ENCODE measurements at regions not wholly inside any gene's neighbourhood (a gene's known extent, or its start where the extent isn't known, plus 50 kb on each side); places are given as distances from the start of the nearest gene placed in this dataset.

DNA sequence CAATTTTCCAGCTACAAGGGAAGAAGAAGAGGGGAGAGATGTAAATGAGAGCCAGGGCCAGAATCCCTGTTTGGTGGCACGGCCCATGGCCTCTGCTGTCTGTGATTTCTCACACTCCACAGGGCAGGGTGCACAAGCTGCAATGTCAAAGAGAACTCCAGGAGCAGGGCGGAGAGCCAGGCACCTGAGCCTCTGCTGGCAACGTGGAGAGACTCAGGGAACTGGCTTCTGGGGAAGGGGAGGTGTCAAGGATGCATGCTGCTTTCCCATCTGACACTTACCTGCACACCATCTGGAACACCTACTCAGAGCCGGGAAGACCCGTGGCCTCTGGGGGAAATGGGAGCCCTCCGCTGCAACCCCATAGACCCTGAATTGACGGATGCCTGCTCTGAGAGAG, 507.5 kb upstream of the NR2F2 start:
- DNase-seq = no peak

DNA sequence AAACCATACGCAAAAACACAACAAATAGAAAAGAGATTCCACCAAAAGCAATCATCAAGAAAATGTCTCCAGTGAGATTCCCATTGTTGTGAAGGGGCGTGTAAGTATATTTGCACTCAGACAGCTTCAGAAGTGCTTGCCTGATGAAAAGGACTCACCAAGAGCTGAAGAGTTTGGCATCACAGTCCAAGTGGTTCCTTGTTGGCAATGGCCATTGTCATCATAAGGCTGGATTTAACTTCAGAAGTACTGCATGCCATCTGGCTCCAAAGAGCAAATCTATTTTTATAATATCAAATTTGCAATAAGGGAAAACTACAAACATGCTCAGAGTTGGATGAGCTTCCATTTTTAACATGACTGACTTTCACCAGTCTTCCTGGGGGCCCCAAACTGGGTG, 505.3 kb upstream of the NR2F2 start:
- DNase-seq = no peak

DNA sequence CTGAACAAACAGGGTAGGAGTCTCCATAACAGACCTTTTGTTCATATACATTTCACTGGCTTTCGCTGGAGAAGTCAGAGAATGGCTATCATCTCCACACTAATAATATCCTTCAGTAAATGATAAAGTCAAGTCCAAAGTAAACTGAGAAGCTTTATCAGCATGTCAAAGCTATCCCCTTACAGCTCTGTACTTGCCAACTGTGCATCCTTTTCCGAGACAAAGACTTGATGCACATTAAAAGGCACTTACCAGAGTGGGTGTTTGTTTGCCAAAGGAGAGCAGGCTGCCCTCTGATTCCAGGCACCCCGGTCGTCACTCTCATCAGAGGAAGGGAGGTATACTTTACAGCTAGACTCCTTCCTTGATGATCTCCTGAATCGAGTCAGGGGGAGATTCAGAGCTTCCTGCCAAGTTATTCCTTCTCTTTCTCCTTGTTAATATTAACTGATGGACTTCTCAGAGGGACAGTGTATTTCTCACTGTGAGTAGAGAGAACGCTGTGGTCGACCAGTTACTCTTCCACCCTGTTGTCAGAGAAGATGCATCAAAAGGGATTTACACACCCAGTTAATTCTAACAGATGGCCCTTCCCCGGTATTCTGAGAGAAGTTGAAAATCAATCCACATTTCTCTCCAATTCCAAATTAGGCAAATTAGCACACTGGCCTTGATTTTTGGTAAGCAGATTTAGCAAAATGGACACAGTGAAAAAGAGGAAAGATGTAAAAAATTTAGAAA, 504.7 kb upstream of the NR2F2 start:
- no peak for DNase-seq

DNA sequence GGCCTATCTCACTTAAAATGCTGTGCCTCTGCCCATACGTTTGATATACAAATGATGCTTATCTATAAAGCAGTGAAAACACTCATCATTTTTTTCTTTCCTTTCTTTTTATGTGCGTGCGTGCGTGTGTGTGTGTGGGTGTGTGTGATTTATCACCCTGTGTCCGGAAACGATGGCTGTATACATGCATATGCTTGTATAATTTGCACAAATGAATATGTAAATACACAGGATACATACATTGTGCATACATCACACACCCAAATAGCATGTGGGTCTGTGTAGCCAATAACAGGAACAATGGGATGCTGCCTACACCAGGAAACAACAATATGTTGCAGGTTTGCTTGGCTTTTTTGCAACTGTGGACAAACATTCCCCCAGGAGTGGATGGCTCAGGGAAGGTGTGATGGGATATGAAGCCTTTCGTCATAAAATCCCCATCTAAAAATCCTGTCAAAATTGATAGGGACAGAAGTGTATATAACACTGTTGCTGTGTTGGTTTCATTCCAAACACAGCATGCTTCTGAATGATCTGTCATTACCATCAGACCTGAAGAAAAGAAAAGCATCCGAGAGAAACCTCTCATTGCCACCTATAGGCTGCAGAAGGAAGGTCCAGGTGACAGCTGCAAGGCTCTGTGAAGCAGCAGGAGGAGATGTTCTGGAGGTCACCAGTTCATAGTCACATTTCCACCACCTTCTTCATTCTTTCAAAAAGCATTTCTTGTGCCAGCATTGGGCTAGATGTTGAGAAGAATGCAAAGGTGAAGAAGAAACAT, 503.9 kb upstream of the NR2F2 start:
- DNase-seq = peak; percentile 42 to 66

DNA sequence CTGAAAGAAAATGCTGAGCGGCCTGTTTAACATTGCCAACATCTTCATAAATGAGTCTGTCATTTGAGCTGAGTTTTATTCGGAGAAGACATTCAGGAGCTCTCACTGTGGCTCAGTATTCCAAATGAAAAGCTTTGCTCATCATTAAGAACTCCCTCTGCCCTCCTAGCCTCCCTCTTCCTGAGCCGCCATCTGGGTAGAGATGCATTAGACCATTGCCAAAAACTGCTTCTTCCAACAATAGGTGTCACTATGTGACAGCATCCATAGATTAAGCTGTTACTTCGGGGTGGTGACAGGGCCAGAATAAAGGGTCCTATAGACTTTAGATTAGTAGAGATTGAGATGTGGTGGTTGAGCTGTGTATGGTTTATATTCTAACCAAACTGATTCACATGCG, 501.4 kb upstream of the NR2F2 start:
- DNase-seq = peak; percentile 34 to 54

DNA sequence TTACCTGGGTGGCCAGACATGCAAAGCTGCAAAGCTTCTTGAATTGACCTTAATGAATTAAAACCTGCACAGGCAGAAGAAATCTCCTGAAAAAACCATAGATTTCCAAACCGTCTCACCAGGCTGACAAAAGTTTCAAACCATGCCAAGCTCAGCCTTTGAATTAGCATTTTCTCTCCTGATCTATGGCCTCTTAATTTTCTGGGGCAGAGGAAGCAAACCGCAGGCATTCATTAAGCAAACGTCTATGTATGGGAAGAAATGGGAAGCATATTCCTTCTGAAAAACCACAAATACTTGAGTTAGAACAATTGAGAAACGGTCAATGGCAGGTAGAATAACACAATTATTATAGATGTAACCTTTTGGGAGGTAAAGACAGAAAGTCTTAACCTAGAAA, 500.2 kb upstream of the NR2F2 start:
- peak in 1 of 2 experiments; percentile 57 for DNase-seq

DNA sequence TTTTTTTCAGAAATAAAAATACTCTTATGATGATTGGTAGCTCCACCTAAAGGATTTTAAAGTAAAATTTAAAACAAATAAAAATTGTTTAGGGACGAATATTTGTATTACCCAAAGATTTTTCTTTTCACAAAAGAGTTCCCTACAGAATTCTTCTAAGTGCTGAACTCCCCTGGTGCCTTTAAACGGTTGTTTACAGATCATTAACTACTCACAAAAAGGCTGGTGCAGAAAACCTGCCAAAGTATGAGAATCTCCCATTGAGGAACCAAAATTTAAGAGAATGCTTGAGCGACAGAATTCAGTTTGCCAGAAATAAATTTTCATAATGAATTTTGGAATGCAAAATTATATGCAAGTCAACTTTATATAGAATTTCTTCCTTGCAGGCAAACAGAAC, 497.8 kb upstream of the NR2F2 start:
- DNase-seq = peak in 1 of 2 experiments; percentile 9

DNA sequence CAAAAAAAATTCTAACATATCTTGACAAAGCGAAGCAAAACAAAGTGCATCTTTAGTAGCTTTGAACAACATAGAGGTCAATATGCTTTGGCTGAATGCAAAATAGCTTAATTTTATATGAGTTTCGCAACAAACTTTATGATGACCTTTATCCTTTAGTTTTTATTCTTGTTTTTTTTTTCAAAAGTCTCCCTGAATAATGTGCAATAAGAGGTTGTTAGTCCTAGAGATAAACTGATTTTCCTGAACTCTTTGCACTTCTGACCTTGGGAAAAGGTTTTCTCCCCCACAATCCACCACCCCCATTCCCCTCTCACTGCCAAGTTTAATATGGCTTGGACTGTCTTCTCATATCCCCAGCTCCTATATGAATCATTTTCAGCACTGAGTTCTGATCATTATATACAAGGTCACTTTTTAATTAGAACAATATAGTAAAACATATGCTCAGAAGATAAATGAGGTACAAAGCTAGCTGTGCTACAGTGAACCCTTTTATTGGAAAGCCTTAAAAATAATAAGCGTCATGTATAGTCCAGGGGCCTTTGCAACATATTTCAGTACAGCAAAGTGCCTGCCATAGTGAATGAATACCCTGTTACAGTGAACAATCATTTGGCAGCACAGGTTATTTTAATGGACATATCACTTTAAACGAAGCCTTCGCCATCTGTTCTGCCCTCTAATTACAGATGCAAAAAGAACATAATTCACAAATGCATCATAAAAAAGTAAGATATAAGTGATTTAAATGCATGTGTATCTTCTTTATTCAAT, 496.3 kb upstream of the NR2F2 start:
- DNase-seq = no peak

DNA sequence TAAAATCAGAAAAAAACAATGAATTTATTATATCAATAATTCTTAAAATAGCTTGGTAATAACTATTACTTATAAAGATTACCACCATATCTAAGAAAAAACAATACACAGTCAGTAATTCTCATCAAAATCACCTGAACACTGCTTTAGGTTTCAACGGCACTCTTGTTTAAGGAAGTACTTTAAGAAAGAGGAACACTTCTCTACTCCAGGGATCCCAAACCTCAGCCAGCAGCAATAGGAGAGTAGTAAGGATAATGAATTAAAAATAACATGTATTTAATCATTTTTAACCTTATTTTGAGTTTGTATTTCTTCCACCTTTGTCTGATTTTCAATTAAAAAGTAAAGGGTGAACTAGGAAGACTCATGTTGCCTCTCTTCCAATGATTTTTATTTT, 494.0 kb upstream of the NR2F2 start:
- no peak for DNase-seq

DNA sequence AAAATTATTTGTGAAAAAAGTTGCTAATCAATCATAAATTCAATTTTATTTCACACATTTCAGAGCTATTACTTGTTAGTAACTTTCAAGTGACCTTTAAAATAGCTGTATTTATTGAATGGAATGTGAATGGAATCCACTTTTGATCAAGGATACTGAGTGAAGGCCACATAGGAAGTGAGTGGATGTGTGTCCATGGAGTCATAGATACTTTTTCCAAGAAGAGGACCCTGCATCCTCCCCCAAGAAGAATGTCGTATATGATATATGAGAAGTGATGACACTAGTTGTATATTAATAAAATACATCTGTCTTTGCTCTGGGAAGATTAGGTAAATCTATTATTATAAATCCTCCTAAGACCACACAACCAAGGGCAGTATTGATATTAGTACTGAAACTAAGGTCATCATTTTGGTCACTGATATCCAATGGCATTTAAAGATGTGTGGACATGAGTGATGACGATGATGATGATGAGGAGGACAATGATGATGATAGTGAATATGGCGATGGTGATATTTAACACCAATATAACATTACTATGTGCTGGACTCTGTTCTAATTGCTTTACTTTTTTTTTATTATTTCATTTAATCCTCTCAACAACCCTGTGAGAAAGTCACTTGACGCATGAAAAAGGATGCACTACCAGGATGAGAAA, 493.0 kb upstream of the NR2F2 start:
- no peak for DNase-seq

DNA sequence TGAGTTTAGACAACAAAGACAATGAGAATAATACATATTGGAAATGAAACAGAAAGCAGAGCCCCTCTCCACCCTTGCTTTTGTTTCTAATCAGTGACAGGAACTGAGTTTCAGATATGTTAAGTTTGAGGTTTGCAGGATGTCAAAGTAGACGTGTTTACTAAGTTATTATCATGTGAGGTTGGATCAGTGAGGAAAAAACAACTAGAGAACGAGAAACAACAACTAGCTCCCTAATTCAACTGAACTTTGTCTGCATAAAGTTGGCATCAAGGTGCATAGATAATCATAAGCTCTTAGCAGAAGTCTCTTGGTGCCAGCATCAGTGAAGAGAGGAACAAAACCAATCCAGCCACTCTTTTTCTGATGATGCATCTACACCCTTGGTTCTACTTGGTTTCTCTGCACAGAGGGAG, 491.1 kb upstream of the NR2F2 start:
- DNase-seq = no peak

DNA sequence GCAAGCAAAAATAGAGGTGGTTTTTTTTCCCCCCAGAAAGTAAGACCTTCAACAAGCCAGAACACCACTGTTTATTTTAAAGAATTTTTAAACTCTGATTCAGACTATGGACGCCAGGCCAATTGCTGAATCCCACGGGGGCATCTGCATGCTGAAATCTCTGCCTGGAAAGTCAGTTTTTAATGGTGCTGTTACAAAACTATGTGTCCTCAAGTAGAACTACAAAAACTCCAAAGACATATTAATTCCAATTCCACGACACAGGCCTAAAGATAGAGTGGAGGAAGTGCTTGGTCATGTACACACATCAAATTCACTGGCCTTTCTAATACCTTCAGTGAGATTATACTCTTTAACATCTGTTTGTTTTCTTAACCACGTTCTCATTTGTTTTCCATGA, 490.5 kb upstream of the NR2F2 start:
- DNase-seq = no peak

DNA sequence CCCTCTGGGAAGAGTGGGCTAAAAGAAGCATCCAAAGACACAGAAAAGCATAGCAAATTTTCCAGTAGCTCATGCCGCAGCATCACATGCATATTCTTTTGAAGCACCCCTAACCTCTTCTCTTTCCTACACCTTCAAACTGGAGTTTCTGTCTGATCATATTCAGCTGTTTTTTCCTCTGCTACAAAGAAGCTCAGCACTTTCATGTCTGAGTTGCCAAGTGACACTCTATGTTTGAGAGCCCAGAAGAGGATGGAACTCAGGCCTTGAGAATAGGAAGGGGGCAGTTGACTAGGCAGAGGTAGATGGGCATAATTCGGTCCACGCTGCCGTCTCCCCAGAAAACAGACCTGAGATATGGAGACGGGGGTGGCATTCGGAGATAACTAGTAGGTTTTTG, 489.6 kb upstream of the NR2F2 start:
- no peak for DNase-seq

DNA sequence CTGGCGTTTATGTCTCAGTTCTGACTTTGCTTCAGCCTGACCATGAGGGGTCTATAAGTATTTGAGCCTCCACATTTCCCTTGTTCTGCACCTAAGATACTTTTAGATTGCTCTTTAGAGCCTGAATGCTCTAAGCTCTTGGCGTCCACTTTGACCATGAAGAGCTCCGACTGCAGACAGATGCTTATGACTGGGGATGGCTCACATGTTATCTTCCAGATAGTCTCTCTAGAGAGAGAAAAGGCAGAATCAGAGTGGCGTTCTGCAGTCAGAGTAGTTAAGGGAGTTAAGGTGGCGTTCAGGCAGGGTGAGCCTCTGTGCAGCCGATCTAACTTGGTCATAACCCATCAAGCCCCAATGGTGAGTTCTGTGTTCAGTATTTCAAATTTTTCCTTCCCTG, 487.9 kb upstream of the NR2F2 start:
- DNase-seq = no peak

DNA sequence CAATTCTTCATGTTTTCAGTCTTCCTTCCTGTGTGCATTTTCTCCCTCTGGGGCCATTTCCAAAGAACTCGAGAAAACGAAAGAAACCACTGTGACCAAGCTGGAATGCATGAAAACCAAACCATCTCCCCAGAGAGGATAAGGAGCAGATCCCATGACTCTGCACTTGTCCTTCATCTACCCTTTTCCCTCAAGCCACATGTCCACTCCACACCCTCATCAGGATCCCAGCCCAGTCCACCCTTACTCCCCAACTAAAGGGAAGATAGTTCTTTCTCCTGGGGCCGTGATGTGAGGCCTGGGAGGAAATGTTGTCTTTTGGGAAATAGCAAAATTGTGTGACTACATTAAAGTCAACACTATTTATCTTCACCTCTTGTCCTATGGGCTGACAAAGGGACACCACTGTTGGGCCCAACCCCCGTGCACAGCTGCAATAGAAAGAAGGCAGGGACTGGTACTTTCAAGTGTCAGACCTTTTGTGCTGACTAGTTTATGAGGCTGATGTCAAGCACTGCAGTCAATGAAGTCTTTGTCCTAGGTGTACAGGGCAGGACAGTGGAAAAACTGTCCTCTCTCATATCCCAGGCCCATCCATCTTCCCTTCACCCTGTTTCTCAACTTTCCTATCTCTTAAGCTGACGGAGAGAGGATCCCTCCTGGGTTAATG, 487.1 kb upstream of the NR2F2 start:
- no peak for DNase-seq

DNA sequence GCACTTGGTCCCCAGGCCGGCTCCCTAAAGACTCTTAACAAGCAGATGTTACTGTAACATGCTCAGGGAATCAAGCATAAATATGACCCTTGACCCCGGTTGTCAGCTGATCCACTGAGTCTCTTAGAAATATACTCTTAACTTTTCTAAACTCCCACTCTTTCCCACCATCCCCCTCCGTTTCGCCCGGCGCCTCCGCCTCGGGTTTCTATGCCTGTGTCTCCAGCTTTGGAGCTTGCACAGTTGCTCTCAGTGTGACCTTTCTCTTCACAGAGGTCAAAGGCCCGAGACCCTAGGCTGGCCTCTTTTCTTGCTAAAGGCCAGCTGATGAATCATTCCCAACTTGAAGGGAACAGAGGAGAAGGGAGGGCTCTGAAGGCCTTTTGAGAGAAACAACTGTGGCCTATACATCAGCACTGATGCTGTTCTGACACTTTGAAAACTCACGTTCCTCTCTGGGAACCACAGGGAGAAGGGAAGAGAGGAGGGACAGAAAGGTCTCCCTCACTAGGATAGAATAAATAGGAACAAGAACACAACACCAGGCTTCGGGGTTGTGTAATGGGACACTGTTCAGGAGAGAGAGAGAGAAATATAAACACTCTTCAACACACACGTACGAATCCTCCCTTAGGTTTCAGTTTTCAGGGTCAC, 484.5 kb upstream of the NR2F2 start:
- no peak for DNase-seq

DNA sequence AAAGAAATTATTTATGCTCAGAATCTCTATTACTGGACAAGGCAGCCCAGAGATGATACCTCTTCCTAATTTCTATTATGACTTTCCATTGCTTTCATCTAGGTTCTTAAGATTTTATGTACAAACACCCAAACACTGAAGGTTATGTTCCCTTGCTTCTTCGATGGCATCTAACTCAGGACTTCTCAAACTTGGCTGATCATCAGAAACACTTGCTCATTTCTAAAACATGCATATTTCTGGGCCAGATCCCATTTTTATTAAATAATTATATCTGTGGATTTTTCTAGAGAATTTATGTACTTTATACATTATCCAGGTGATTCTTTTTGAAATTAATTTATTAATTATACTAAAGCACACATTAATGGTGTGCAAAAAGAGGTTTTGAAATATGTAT, 482.4 kb upstream of the NR2F2 start:
- no peak for DNase-seq

DNA sequence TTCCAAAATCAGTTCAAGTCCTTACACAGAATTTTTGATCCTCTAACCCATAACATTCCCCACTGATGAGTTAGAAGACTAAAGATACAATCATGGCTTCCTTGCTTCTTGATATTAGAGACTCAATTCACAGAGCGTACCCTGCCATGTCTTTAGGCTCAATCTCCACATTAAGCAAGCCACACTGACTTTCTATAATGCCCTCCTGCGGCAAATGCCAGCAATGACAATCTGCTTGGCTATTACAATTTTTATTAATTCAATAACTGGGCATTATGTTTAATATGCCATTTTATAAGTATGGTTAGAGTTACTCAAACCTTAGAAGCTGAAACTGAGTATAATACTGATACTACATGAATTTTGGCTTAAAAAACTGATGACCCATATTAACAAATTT, 479.7 kb upstream of the NR2F2 start:
- DNase-seq = no peak

DNA sequence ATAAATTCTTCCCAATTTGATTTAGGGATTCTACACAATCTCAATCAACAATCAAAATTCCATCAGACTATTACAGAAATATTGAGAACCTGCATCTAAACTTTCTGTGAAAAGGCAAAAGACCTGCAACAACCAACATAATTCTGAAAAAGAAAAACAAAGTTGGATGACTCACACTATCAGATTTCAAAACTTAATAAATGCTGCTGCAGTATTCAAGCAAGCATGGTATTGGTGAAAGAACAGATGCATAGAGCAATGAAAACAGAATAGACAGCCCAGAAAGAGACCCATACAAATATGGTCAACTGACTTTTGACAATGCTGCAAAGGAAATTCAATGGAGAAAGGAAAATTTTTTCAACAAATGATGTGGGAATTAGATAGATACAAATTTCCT, 477.1 kb upstream of the NR2F2 start:
- DNase-seq = no peak

DNA sequence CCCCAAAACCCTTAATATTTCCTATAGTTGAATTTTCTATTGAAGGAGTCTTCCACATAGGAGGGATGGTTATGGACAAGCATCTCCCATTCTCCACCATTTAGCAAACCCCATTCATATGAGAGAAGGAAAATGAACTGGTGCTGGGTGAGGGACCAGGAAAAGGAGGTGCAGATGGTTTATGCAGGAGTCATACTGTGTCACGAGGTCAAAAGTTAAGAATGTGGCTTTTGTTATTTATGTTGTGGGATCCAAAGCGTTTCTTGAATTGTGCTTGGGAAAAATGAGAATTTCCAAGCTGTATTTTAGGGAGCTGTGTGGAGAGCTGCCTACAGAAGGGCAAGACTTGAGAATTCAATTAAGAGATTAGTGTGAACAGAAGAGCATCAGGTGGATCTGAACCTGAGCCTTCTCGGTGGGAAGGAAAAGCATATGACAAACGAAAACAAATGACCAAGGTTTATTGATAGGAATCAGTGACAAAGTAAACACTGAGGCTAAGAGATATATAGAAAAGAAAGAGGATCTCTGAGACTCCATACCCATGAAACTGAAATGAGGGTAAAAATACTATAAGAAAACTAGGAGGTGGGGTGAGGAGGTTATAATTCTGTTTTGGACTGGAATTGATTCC, 473.3 kb upstream of the NR2F2 start:
- no peak for DNase-seq

DNA sequence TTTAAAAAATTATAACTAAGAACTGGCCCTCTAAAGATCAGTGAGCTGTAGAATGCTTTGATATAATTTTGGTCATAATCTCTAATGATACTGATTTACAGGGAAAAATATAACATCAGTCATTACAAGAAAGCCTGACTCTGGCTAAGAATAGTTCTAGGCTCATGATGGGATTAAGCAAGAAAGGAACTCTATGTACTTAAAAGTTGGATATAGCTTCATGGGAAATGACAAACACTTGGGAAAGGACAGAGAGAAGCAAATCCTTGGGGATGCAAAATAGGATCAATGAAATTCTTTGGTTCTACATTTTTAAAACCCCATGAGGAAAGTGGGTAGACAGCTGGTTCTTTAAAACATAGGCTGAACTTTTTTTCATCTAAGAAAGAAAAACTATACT, 472.7 kb upstream of the NR2F2 start:
- DNase-seq = no peak

DNA sequence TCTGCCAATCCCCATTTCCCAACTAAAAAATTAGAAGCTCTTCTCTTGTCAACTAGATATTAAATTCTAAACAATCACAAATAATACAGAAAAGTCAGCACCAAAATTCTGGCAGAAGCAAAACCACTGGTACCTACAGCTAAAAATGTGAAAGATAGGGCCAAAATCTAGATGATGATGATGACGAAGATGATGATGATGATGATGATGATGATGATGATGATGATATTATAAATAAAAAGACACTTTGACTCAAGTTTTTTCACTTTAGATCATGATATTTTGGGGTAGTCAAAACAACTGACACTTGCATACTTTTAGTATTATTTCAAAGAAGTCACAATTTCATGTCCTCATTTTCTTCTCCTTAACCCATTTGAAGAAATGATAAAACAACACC, 470.1 kb upstream of the NR2F2 start:
- DNase-seq = no peak
